HG03565 (cell line): ENCODE measurements at regions not wholly inside any gene's neighbourhood (a gene's known extent, or its start where the extent isn't known, plus 50 kb on each side); places are given as distances from the start of the nearest gene placed in this dataset.

Experiments
- ATAC-seq: cut with Tn5 transposase; IDR thresholded peaks from one replicate; pipeline ENCODE4 v1.9.1; 2021; ENCODE audit warnings: mild to moderate bottlenecking, moderate library complexity; ENCODE audit not compliant: unreplicated experiment

DNA sequence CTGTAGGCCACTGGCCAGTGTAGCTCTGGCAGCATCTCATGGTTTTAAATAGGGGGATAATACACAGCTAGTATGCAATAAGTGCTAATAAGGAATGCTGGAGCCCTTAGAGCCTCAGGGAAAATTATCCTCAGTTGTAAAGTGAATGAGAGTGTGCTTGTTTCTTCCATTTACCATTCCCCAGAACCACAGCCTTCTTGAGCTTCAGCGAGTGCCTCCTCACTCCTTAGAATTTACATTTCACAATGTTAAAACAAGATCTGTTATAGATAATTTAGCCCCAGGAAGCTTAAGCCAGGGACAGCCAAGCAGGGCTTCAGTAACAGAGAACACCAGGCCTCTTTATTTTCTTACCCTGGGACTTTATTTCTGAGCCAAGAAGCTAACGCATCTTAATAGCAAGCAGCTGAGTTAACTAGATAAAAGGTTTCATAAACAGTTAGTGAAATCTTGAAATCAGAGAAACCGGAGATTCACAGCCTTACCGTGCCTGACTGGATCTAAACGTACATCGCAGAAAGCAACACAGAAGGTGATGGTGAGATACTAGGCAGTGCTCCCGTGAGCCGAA lies 535.2 kb downstream of the TDRD15 start:
- ATAC-seq = no peak

DNA sequence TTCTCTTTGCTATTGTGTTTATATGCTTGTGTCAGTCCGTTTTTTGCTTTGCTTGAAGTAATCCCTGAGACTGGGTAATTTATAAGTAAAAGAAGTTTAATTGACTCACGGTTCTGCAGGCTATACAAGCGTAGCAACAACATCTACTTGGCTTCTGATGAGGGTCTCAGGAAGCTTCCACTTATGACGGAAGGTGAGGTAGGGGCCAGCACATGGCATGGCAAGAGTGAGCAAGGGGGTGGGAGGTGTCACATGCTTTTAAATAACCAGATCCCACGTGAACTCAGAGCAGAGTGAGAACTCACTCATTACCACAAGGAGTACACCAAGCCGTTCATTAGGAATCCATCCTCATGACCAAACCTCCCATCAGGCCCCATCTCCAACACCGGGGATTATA lies 540.3 kb downstream of the TDRD15 start:
- no peak for ATAC-seq

DNA sequence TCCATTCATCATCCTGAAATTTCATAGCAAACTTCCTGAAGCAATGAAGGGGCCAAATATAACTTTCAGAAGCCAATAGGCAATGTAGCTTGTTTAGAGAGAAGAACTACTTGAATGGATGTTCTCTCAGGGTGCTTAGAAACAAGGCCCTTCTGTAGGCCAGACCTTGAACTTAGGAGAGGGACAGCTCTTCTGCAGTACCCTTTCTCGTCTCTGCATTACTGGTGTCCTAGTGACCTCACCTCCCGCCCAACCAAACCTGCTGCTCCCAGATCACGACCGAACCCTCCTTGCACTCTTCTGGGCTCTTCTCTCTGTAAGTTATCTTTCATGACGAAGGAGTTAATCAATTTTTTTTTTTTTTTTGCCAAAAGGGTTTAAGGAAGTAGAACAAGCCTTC lies 543.9 kb downstream of the TDRD15 start:
- ATAC-seq = no peak

DNA sequence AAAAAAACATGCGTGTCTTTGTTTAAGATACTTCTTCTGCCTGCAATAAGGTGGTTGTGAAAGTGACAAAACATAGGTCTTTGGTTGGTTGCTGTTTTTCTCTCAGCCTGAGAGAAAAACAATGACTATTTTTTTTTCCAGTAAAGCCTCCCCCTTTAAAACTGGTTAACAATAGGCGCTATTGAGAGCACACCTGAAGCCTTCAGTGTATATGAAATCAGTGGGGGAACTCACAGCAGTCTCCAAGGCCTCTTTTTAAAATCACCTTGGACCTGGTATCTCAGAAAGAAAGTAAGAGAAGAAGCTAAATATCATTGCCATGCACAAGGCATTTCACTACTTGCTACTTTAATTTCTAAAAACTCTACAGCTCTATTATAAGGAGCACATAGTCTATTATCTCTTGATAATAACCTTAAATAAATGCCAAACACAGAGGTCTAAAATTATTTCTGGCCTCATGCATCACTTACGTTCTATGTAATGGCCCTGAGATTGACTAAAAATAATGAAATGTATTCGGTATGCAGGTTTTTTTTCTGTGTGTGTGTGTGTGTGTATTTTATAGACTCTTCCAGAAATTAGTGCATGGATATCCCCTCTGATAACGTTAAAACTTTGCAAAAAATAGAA lies 544.4 kb downstream of the TDRD15 start:
- ATAC-seq = no peak

DNA sequence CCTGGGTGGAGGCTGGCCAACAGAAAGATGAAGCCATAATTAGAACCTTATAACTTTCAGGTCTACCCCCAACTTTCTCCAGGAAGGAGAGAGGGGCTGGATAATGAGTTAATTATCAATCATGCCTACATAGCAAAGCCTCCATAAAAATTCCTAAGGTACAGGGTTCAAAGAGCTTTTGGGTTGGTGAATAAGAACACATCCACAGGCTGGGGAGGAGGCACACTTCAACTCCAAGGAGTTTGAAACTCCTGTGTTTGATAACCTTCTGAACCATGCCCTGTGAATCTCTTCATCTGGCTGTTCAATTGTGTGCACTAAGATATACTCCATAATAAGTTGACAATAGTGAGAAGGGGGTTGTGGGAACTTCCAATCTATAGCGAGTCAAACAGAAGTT lies 552.3 kb downstream of the TDRD15 start:
- ATAC-seq = no peak

DNA sequence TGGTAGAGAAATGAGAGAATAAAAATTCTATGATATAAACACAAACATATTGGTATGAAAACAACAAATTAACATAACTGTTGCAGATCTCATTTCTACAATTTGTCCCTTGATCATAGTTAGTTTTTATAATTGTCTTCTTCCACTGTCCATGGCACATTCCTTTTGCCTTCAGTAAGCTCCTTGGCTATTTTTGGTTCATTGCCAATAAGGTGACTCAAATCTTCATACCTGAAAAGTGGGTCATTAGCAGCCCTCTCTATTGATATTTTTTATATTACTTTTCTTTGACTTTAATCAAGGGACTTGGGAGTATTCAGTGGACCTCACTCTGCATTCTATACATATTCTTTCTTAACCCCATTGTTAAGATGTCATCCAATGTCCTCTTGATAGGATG lies 552.9 kb downstream of the TDRD15 start:
- no peak for ATAC-seq

DNA sequence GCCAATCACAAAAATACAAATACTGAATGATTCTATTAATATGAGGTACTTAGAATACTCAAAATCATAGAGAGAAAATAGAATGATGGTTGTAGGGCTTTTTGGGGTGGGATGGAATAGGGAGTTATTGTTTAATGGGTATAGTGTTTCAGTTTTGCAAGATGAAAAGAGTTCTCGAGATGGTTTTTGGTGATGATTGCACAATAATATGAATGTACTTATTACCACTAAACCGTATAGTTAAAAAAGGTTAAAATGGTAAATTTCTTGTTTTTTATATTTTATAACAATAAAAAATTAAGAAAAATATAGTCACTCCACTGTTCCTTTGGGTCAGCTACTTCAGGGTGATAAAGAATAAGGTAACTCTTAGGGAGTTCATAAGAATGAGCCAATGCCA lies 560.1 kb downstream of the TDRD15 start:
- no peak for ATAC-seq

DNA sequence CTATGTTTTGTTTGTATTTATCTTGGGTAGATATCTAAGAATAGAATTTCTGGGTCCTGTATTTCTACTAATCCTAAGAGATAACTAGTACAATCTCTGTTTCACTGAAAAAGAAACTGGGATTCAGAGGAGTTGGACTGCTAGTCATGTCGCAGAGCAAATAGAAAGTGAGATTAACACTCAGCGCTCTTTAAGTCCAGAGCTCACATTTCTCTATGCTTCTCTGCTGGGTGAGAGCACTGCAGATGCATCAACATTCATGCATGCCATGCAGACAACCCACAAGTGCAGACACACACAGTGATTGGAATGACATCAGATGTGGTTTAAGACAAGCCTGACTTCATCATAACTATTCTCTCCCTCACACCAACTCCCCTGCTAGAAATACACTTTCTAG lies 563.8 kb downstream of the TDRD15 start:
- no peak for ATAC-seq

DNA sequence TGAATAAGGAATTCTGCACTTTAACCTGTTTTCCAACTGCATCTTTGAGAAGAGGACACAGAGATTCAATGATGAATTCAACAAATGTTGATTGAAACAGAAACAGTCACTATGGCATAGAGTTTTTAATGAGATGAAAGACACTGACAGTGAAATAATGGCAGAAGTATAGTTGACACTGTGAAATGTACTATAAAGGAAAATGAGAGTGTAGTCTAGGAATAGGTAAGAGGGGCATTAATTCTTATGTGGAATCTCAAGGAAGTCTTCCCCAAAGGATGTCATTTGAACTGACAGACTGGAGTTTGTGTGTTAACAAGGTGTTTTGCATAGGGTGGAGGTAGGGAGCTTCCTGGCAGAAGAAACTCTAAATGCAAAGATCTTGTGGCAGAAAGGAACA lies 566.2 kb downstream of the TDRD15 start:
- no peak for ATAC-seq

DNA sequence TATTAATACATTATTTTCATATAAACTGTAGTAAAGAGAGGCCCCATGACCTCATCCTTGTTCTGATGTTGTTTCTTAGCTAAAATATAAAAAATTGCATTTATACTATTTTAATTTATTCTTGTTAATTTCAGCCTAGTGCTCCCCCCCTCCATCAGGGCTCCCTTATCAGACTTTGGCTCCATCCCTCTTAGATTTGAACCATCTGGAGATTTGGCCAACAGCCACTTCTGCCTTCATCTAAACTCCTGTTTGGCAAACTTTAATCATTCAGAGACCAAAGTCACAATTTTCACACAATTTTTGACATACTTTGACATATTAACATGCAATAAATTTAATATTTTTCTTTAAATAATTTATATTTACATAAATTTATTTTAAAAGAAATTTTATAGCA lies 569.3 kb downstream of the TDRD15 start:
- ATAC-seq = no peak

DNA sequence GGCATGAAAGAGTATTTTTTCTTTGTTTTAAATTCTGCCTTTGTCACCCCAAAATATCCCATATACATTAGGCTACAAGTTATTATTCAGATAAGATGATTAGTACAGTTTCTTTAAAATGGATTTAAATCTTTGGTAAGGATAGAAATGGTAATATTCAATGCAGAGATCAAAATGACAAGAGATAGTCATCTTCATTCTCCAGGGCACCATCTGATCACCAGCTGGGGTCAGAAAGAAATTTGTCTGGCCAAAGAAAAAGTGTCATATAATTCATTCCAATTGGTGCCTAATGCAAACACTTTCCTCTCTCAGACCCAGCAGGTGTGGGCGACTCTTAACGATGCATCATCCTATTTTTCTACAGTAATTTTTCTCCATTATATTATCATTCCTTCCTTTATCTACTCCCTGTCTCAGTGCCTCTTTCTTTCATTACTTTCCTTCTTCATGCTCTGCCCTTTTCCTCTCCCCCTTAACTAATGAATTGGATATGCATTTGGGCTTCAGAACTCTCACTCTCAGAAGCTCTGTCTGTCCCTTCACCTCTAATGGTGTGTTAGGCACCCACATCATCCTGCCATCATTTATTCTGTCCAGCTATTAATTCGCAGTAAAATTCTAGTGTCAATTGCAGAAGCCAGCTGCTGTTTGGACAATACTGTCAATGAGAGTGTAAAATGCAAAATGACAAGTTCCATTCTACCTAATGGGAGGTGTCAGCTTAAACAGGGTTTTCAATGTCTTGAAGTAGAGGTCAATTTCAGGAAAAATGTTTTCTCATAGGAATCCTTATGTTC lies 570.5 kb downstream of the TDRD15 start:
- ATAC-seq = no peak

DNA sequence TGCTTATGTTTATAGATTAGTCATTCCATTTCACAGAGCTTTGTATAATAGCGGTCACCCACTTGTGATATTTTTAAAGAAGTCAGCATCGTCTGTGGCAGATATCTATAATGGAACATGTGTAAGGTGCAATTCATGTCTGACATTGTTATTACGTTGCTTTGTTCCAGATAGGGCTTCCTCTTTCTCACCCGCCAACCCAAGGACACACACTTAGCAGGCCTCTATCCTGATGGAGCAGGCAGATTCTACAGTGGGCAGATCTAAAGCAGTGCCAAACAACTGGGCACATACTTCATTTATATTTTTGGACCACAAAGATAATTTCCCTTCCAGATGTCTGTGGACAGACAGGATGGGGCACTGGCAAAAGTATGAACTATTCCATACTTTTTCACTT lies 573.1 kb downstream of the TDRD15 start:
- ATAC-seq = no peak

DNA sequence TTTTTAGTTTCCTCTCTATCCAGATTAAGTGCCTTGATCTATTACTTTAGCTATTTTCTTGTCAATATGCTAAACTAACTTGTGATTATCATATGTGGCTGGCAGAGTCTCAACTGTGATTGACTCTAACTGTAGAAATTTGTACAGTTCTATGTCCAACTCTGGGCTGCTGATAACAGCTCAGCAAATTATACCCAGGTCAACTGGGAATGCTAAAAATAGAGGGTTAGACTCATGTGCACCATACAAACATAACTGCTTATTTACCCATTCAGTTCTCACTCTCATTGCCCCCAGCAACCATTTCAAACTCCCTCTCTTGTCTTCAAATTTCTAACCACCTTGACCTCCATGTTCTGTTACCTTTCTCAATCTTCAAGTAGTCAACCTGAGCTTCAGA lies 576.9 kb downstream of the TDRD15 start:
- ATAC-seq = no peak

DNA sequence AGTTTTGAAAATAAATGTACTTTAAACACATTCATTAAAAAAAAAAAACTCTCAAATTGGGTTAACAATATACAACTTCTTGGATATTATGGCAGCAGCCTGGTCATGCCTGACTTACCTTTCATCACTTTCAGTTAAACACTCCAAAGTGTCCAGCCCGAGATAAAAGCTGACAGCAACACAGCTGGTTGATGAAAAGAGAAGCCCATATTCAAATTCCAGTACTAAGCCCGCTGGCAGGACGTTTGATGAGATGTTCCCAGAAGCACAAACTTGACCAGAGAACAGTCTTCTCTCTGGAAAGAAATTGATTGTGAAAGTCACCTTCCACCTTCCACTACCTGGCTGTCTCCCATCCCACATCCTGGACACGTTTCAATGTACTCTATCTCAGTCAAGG lies 586.3 kb downstream of the TDRD15 start:
- ATAC-seq = no peak

DNA sequence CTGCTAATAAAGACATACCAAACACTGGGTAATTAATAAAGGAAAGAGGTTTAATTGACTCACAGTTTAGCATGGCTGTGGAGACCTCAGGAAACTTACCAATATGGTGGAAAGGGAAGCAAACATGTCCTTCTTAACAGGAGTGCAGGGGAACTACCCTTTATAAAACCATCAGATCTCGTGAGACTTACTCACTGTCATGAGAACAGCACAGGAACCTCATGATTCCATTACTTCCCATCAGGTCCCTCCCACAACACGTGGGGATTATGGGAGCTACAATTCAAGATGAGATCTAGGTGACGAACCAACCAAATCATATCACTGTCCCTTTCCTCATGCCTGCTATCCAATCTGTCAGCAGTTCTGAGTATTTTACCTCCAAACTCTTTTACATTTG lies 586.7 kb downstream of the TDRD15 start:
- ATAC-seq = no peak

DNA sequence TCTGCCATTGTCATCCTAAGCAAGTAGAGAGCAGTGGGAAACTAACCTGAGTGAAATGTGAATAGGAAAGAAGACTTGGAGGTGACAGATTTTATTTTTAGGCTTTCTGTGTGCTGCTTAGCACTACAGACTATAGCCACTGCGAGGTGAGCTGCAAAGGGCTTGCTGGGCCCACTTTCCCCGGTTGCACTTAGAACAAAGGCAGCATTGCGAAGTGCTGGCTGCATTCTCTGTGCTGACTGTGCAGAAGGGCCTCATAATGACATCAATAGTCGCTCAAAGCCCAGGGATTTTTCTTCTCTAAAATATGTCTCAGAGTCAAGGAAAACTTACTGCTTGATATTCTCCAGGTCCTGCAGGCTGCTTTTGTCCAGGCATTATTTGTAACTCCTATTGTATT lies 592.1 kb downstream of the TDRD15 start:
- no peak for ATAC-seq

DNA sequence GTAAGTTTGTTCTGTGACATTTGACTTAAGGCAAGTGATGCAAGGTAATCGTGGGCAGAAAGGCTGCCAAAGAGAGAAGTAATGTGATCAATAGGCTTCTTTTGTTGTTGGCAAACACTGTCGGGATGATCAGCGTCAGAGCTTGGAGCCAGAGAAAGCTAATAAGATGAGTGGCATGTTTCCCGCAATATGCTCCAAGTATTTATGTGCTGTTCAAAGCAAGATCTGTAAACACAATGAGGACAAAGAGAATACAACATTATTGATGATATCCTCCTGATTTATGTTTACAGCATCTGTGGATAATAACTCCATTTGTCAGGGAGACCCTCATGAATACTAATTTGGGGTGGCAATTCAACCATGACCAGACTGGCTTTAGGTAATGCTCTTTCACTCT lies 603.3 kb downstream of the TDRD15 start:
- no peak for ATAC-seq

DNA sequence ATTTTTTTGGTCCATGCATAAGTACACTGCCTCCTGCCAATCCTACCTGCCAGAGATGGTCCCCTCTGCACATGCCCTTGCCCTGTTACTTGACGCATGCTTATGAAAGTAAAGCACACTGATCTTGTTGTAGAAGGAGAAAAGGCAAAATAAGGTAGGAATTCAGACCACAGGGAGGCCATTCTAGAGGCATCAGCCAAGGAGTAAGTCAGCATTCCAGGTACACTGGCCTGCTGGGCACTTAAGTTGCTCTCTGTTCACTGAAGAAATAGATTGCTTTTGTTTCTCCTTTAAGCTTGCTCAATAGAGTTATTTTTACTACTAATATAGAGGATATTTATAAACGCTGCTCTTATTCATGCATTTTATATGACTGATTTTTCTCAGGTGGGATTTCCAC lies 604.4 kb downstream of the TDRD15 start:
- no peak for ATAC-seq

DNA sequence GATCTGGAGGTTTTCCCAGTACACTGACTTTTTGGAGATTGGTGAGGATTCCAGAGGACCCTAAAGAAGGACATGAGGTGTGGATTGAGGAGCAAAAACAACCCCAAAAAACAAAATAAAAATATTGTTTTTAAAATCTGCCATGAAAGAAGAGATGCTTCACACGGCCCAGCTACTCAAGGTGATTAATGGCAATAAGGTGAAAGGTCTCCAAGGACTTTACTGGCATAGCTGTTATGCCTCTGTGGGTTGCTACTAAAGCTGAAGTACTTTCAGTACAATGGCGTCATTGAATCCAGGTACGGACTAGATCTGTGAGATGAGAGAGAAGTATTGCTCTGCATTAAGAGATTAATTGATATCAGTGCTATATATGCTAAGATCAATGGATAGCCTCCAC lies 606.4 kb downstream of the TDRD15 start:
- ATAC-seq = no peak

DNA sequence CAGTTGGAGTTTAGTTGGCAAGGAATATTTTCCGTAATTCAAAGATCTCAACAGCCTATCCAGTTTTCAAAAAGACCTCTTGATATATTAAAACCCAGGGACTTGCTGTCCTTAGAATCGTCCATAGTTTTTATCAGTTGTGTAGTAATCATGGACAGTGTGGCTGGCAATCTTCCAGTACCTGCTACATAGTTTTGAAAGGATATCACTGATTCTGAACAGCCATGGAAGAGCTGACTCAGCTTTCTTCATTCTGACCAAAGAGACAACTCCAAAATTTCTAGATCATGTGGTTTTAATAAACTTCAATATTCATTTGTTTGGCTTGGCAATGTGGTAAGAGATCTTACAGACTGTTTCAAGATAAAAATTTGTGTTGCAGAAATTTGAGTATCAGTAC lies 616.7 kb downstream of the TDRD15 start:
- no peak for ATAC-seq

DNA sequence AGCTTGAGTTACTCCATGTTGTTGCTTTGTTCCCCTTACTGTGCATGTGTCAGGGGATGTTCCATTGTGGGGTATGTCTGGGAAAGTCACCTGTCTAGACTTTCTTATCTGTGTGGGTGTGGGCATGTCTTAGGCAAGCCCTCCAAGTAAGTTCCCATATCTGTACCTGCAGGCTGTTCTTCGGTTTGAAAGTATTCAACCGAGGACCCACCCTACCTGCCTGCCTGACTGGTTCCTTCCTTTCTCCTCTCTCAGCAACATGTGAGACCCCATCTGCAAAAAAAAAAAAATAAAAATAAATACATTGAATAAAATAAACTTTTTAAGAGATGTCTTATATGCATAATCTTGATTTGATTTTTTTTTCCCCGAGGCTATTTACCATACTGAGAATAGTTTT lies 622.7 kb downstream of the TDRD15 start:
- no peak for ATAC-seq

DNA sequence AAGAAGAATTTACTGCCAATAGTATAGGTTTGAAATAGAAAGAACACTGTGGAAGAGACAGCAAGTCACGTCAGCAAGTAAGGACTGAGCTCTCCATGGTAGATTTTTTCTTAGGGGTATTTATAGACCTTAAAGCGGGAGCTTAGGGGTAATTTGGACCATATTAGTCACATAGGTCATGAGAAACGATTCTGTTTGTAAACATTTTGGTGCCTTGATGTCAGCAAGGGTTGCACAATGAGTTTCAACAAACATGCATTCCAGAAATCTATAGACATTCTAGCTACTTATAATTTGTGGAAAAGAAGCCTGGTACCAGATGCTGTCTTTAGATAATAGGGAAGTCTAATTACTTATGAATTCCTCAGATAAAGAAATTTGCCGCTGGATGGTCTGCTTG lies 624.7 kb downstream of the TDRD15 start:
- no peak for ATAC-seq
